Vagina (tissue), 2 donors: ENCODE measurements at regions not wholly inside any gene's neighbourhood (a gene's known extent, or its start where the extent isn't known, plus 50 kb on each side); places are given as distances from the start of the nearest gene placed in this dataset.

Experiments used
- POLR2A ChIP-seq, 2 donors: fragments of 450-650 bp; IDR thresholded peaks; one replicate each; pipeline ENCODE4 v1.6.1; 2017; ENCODE audit warnings: antibody characterized with exemption in 2 of 2, mild to moderate bottlenecking in 2 of 2, moderate library complexity in 2 of 2
- POLR2AphosphoS5 ChIP-seq, 2 donors: sonication (generic); formaldehyde crosslinking; IDR thresholded peaks; one replicate each; pipeline ENCODE4 v1.9.0; 2017; ENCODE audit warnings: antibody characterized with exemption in 2 of 2, mild to moderate bottlenecking in 2 of 2, low read depth in 1 of 2; ENCODE audit not compliant: insufficient read depth in 1 of 2
- TF ChIP-seq, protein P1 (sequence below), 3 experiments: fragments of 450-650 bp in 2 of 3; fragments of 200-600 bp in 1 of 3; sonication (generic) in 1 of 3; IDR thresholded peaks; one replicate each; pipeline ENCODE4 v1.5.1; 2017 to 2019; ENCODE audit warnings: antibody characterized with exemption in 3 of 3, mild to moderate bottlenecking in 2 of 3, moderate library complexity in 2 of 3

DNA sequence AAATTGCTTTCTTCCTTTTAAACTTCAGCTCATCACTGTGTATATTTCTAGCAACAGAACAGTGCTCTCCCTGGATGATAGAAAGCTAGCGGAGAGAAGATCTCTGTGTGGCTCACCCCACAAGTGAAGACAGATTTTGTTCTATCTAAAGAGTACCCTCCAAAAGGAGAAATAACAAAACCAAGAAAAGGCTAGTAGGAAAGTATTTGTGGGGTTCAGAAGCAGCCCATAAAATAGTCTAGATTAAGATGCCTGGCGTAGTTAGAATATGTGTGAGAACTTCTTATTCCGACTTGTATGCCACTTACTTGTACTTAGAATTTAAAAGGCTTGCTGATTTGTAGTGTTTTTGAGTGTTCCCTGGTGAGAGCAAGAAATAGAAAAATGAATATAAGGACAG is 214.9 kb upstream of the IL12A start:
- TF ChIP-seq, protein P1, sequence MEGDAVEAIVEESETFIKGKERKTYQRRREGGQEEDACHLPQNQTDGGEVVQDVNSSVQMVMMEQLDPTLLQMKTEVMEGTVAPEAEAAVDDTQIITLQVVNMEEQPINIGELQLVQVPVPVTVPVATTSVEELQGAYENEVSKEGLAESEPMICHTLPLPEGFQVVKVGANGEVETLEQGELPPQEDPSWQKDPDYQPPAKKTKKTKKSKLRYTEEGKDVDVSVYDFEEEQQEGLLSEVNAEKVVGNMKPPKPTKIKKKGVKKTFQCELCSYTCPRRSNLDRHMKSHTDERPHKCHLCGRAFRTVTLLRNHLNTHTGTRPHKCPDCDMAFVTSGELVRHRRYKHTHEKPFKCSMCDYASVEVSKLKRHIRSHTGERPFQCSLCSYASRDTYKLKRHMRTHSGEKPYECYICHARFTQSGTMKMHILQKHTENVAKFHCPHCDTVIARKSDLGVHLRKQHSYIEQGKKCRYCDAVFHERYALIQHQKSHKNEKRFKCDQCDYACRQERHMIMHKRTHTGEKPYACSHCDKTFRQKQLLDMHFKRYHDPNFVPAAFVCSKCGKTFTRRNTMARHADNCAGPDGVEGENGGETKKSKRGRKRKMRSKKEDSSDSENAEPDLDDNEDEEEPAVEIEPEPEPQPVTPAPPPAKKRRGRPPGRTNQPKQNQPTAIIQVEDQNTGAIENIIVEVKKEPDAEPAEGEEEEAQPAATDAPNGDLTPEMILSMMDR (IDR thresholded peaks at IDR 0.05) = no peak
- no peak for TF ChIP-seq POLR2A (IDR thresholded peaks at IDR 0.05)
- no peak for TF ChIP-seq POLR2AphosphoS5 (IDR thresholded peaks at IDR 0.05; ENCODE audit: insufficient read depth in 1 of 2, low read depth in 1 of 2)
